OCI-LY1 (cell line): ENCODE measurements at regions not wholly inside any gene's neighbourhood (a gene's known extent, or its start where the extent isn't known, plus 50 kb on each side); places are given as distances from the start of the nearest gene placed in this dataset.

Source experiments
- H2AFZ ChIP-seq: fragments of 200-600 bp; sonication (generic), shearing (Covaris generic); 2 replicates; pipeline ENCODE4 v1.6.0; 2014; ENCODE audit warnings: antibody characterized with exemption, mild to moderate bottlenecking, low read length
- H3F3A ChIP-seq: fragments of 200-600 bp; sonication (generic), shearing (Covaris generic); 2 replicates; pipeline ENCODE4 v1.6.0; 2014; ENCODE audit warnings: mild to moderate bottlenecking, antibody characterized with exemption, low read length, moderate library complexity; ENCODE audit not compliant: insufficient read depth
- H3K27ac ChIP-seq: fragments of 200-600 bp; sonication (generic); 2 replicates; pipeline ENCODE4 v1.5.1; 2014; ENCODE audit warnings: low read length, mixed run types, mild to moderate bottlenecking, low read depth; ENCODE audit not compliant: poor library complexity, severe bottlenecking
- H3K27me3 ChIP-seq: fragments of 200-600 bp; sonication (generic); 2 replicates; pipeline ENCODE4 v1.6.0; 2014; ENCODE audit warnings: antibody characterized with exemption, mild to moderate bottlenecking, low read length, moderate library complexity; ENCODE audit not compliant: insufficient read depth
- H3K36me3 ChIP-seq: fragments of 200-600 bp; sonication (generic); 2 replicates; pipeline ENCODE4 v1.6.1; 2014; ENCODE audit warnings: mild to moderate bottlenecking, antibody characterized with exemption, low read length, moderate library complexity, mixed read lengths; ENCODE audit not compliant: insufficient read depth
- H3K4me1 ChIP-seq: fragments of 200-600 bp; sonication (generic); 2 replicates; pipeline ENCODE4 v1.5.1; 2014; ENCODE audit warnings: mild to moderate bottlenecking, low read length, moderate library complexity; ENCODE audit not compliant: insufficient read depth, severe bottlenecking
- H3K4me2 ChIP-seq: fragments of 200-600 bp; sonication (generic), shearing (Covaris generic); 2 replicates; pipeline ENCODE4 v1.6.1; 2014; ENCODE audit warnings: low read length
- H3K4me3 ChIP-seq: fragments of 200-600 bp; sonication (generic); 2 replicates; pipeline ENCODE4 v1.5.1; 2014; ENCODE audit warnings: low read length, low read depth, mild to moderate bottlenecking, mixed read lengths; ENCODE audit not compliant: poor library complexity, severe bottlenecking
- H3K79me2 ChIP-seq: fragments of 200-600 bp; shearing (Covaris generic); 2 replicates; pipeline ENCODE4 v1.6.1; 2016; ENCODE audit warnings: mixed run types, low read length, mixed read lengths; ENCODE audit not compliant: insufficient read depth
- H3K9ac ChIP-seq: fragments of 200-600 bp; sonication (generic), shearing (Covaris generic); 2 replicates; pipeline ENCODE4 v1.6.1; 2014; ENCODE audit warnings: mild to moderate bottlenecking, low read length, mixed read lengths
- H3K9me2 ChIP-seq: fragments of 200-600 bp; sonication (generic), shearing (Covaris generic); 2 replicates; pipeline ENCODE4 v1.6.1; 2014; ENCODE audit warnings: low read depth, mild to moderate bottlenecking, low read length, mixed read lengths
- H3K9me3 ChIP-seq: fragments of 200-600 bp; shearing (Covaris generic); 2 replicates; pipeline ENCODE4 v1.6.1; 2014; ENCODE audit warnings: low read length, mixed read lengths
- H4K20me1 ChIP-seq: fragments of 200-600 bp; sonication (generic), shearing (Covaris generic); 2 replicates; pipeline ENCODE4 v1.6.0; 2016; ENCODE audit warnings: mild to moderate bottlenecking, low read length; ENCODE audit not compliant: insufficient read depth
- EZH2 ChIP-seq: fragments of 200-600 bp; sonication (generic), shearing (Covaris generic); IDR thresholded peaks from 2 replicates; pipeline ENCODE4 v1.8.0; 2017; ENCODE audit warnings: borderline replicate concordance, mixed run types, mild to moderate bottlenecking, antibody characterized with exemption, low read length, moderate library complexity, mixed read lengths
- TF ChIP-seq, protein P1 (sequence below): fragments of 200-600 bp; sonication (generic), shearing (Covaris generic); IDR thresholded peaks from 2 replicates; pipeline ENCODE4 v1.5.1; 2017; ENCODE audit warnings: mild to moderate bottlenecking, antibody characterized with exemption, low read length, moderate library complexity, mixed read lengths

DNA sequence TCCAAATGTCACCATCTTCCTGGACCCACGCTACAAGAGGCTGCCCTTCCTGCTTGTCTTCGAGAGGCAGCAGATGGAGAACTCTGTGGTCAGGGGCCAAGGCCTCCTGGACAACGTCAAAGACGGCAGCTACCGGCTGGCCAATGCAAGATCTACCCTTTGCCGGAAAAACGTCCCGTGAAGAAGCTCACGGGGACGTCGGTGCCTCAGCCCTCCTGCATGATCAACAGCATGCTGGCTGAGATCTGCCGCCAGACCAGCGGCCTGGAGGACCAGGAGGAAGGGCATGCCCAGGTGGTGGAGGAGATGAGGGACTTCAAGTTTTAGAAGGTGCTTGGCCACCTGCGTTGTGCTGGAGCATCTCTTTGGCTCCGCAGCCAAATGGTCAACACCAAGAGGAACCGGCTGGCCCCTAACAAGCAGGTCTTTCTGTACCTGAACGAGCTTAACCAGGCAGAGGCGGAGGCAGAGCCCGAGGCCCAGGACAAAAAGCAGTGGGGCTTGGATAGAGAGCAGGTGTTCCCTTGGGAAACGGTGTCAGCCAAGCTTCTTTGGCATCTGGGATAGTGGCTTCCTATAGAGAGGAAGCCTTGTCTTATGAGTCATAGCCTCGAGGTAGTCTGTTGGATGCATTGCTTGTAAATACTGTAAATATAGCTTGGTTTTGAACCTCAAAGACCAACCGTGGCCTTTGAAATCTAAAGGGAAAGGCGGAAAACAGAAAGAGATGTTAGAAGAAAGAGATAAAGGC lies 94.8 kb upstream of the ELOVL6 start:
- H3K4me3 ChIP-seq: no peak overlapping the region
- no peak overlapping the region for H3K9ac ChIP-seq
- no peak overlapping the region for H3K27ac ChIP-seq
- no peaks in the 10 kb centered on the region for H3K36me3 ChIP-seq
- H3K4me1 ChIP-seq: no peaks in the 10 kb centered on the region
- no peaks in the 10 kb centered on the region for H3K9me2 ChIP-seq
- H3K79me2 ChIP-seq: no peaks in the 10 kb centered on the region
- TF ChIP-seq, protein P1, sequence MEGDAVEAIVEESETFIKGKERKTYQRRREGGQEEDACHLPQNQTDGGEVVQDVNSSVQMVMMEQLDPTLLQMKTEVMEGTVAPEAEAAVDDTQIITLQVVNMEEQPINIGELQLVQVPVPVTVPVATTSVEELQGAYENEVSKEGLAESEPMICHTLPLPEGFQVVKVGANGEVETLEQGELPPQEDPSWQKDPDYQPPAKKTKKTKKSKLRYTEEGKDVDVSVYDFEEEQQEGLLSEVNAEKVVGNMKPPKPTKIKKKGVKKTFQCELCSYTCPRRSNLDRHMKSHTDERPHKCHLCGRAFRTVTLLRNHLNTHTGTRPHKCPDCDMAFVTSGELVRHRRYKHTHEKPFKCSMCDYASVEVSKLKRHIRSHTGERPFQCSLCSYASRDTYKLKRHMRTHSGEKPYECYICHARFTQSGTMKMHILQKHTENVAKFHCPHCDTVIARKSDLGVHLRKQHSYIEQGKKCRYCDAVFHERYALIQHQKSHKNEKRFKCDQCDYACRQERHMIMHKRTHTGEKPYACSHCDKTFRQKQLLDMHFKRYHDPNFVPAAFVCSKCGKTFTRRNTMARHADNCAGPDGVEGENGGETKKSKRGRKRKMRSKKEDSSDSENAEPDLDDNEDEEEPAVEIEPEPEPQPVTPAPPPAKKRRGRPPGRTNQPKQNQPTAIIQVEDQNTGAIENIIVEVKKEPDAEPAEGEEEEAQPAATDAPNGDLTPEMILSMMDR: no peak
- no peak for TF ChIP-seq EZH2
- no peaks in the 10 kb centered on the region for H3K9me3 ChIP-seq
- H2AFZ ChIP-seq: no peak overlapping the region
- H3F3A ChIP-seq: no peaks in the 10 kb centered on the region
- H4K20me1 ChIP-seq: no peaks in the 10 kb centered on the region
- H3K27me3 ChIP-seq: no peaks in the 10 kb centered on the region
- H3K4me2 ChIP-seq: no peak overlapping the region

DNA sequence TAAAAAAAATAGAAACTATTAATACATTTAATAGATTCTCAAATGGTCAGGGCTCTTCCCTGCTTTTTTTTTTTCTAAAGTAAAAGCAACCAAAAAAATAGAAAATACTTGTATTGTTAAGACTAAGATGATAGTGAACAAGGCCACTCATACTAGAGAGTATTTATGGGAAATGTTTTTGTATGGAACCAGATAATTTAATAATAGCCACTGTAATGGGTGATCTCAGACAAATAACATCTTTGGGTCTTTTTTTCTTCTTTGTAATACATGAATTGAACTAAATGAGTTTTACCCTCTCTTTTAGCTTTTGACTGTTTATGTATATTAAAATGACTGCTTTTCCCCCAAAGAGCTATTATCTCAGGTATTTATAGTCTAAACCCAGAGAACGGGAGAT lies 92.1 kb upstream of the ELOVL6 start:
- no peaks in the 10 kb centered on the region for H3K9me2 ChIP-seq
- no peak overlapping the region for H2AFZ ChIP-seq
- TF ChIP-seq, protein P1: no peak
- TF ChIP-seq EZH2: no peak
- H3K9me3 ChIP-seq: no peaks in the 10 kb centered on the region
- no peaks in the 10 kb centered on the region for H3K27me3 ChIP-seq
- no peak overlapping the region for H3K27ac ChIP-seq
- no peaks in the 10 kb centered on the region for H3K4me1 ChIP-seq
- no peaks in the 10 kb centered on the region for H3K79me2 ChIP-seq
- no peak overlapping the region for H3K4me3 ChIP-seq
- no peaks in the 10 kb centered on the region for H3K36me3 ChIP-seq
- H3F3A ChIP-seq: no peaks in the 10 kb centered on the region
- H4K20me1 ChIP-seq: no peaks in the 10 kb centered on the region
- no peak overlapping the region for H3K9ac ChIP-seq
- H3K4me2 ChIP-seq: no peak overlapping the region

DNA sequence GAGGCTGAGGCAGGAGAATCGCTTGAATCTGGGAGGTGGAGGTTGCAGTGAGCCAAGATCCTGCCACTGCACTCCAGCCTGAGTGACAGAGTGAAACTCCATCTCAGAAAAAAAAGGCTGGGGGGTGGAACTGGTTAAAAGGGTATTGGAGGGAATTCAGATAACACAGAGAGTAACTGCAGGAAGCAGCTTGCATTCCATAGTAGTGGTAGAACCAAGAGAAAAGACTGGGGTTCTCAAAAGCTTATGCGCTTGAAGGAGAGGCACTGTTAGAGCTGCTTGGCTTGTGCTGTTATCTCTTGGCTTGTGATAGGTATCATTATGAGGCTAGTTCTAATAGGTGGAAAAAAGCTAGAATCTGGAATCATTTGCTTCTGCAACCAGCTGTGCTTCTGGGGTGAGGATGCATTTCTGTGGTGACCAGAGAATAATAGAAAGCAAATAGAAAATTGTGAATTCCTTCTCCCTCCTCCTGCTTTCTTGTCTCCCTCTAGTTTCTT lies 91.2 kb upstream of the ELOVL6 start:
- Histone ChIP-seq H3K27me3 (no peaks in the 10 kb centered on the region), H3K27ac (no peak overlapping the region), H4K20me1 (no peaks in the 10 kb centered on the region), H3K79me2 (no peaks in the 10 kb centered on the region), H3K4me2 (no peak overlapping the region), H3K4me1 (no peaks in the 10 kb centered on the region), H3K9me3 (no peaks in the 10 kb centered on the region), H3F3A (no peaks in the 10 kb centered on the region), H3K9me2 (no peaks in the 10 kb centered on the region), H3K9ac (no peak overlapping the region), H3K4me3 (no peak overlapping the region), H2AFZ (no peak overlapping the region), H3K36me3 (no peaks in the 10 kb centered on the region)
- TF ChIP-seq, protein P1: no peak
- no peak for TF ChIP-seq EZH2
